ENCODE measurements at regions not wholly inside any gene's neighbourhood (a gene's known extent, or its start where the extent isn't known, plus 50 kb on each side); places are given as distances from the start of the nearest gene placed in this dataset.

DNA sequence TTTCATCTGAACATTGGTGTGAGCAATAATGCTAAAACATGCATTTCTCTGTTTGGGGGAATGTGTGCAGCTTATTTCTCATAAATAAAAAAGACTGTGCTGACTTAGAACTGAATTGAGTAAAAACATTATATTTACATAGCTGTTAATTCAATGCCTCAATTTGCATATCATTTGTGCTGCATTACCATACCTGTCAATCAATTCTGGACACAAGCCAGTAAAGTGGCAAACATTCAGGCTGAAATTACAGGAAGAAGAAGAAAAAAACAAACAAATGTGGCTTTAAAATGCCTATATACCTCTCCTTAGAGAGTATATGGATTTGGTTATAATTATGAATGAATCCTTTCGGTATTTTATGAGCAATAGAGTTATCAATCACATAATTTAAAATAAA, 380.1 kb upstream of the GBE1 start:
- FAIRE-seq (no peak), DNase-seq (ENCODE audit: low read depth) (no peak)
- Histone ChIP-seq H3K27me3 (ENCODE audit: control insufficient read depth, insufficient read depth, low read length) (no peaks in the 10 kb centered on the region), H3K36me3 (ENCODE audit: control insufficient read depth, insufficient read depth, low read length) (no peaks in the 10 kb centered on the region), H3K4me3 (ENCODE audit: low read depth, low read length) (no peak overlapping the region)
- TF ChIP-seq, protein P1, sequence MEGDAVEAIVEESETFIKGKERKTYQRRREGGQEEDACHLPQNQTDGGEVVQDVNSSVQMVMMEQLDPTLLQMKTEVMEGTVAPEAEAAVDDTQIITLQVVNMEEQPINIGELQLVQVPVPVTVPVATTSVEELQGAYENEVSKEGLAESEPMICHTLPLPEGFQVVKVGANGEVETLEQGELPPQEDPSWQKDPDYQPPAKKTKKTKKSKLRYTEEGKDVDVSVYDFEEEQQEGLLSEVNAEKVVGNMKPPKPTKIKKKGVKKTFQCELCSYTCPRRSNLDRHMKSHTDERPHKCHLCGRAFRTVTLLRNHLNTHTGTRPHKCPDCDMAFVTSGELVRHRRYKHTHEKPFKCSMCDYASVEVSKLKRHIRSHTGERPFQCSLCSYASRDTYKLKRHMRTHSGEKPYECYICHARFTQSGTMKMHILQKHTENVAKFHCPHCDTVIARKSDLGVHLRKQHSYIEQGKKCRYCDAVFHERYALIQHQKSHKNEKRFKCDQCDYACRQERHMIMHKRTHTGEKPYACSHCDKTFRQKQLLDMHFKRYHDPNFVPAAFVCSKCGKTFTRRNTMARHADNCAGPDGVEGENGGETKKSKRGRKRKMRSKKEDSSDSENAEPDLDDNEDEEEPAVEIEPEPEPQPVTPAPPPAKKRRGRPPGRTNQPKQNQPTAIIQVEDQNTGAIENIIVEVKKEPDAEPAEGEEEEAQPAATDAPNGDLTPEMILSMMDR (IDR thresholded peaks at IDR 0.05; ENCODE audit: insufficient read depth, low read length, severe bottlenecking) = no peak

GRCh38 chr3:82137861-82138260, 376.4 kb upstream of the GBE1 start:
- Histone ChIP-seq H3K27me3 (ENCODE audit: control insufficient read depth, insufficient read depth, low read length) (no peaks in the 10 kb centered on the region), H3K4me3 (ENCODE audit: low read depth, low read length) (no peak overlapping the region), H3K36me3 (ENCODE audit: control insufficient read depth, insufficient read depth, low read length) (no peaks in the 10 kb centered on the region)
- no peak for DNase-seq (ENCODE audit: low read depth)
- TF ChIP-seq, protein P1 (IDR thresholded peaks at IDR 0.05; ENCODE audit: insufficient read depth, low read length, severe bottlenecking) = no peak
- FAIRE-seq = no peak

GRCh38 chr3:82137050-82137449, 375.6 kb upstream of the GBE1 start:
- FAIRE-seq = no peak
- Histone ChIP-seq H3K27me3 (ENCODE audit: control insufficient read depth, insufficient read depth, low read length) (no peaks in the 10 kb centered on the region), H3K4me3 (ENCODE audit: low read depth, low read length) (no peak overlapping the region), H3K36me3 (ENCODE audit: control insufficient read depth, insufficient read depth, low read length) (no peaks in the 10 kb centered on the region)
- DNase-seq (ENCODE audit: low read depth) = no peak
- TF ChIP-seq, protein P1 (IDR thresholded peaks at IDR 0.05; ENCODE audit: insufficient read depth, low read length, severe bottlenecking) = no peak

DNA sequence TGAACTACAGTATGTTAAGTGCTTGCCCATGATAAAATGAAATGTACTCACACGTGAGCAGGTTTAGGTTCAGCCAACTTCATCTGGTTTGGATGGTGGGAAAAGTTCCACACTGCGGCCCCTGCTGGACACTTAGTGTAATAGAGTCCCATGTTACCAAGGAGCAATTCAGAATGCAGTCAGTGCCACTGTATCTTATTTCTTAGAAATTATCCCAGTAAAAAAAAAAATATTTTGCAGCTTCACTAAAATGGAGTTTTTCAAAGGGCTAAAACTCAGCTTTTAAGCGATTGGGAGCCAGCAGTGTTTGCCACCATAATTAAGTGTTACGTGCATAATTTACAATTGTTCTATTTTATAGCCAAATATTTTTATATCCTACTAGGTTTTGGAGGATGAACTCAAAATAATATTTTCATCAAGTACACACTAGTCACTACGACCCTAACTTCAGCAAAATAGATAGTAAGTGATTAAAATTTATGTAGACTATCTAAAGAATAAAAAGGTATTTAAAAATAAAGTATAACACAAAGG, 371.7 kb upstream of the GBE1 start:
- no peaks in the 10 kb centered on the region for H3K36me3 ChIP-seq (ENCODE audit: control insufficient read depth, insufficient read depth, low read length)
- no peak overlapping the region for H3K4me3 ChIP-seq (ENCODE audit: low read depth, low read length)
- FAIRE-seq (no peak), DNase-seq (ENCODE audit: low read depth) (peak; percentile 51)
- TF ChIP-seq, protein P1 (IDR thresholded peaks at IDR 0.05; ENCODE audit: insufficient read depth, low read length, severe bottlenecking) = peak; percentile 74
- no peaks in the 10 kb centered on the region for H3K27me3 ChIP-seq (ENCODE audit: control insufficient read depth, insufficient read depth, low read length)

GRCh38 chr3:82132210-82133069, 371.0 kb upstream of the GBE1 start:
- Histone ChIP-seq H3K27me3 (ENCODE audit: control insufficient read depth, insufficient read depth, low read length) (no peaks in the 10 kb centered on the region), H3K4me3 (ENCODE audit: low read depth, low read length) (no peak overlapping the region), H3K36me3 (ENCODE audit: control insufficient read depth, insufficient read depth, low read length) (no peaks in the 10 kb centered on the region)
- no peak for DNase-seq (ENCODE audit: low read depth)
- FAIRE-seq = peak; percentile 82
- TF ChIP-seq, protein P1 (IDR thresholded peaks at IDR 0.05; ENCODE audit: insufficient read depth, low read length, severe bottlenecking) = no peak

All from bronchial epithelial cell (primary cell).